H1 (cell line): ENCODE measurements at regions not wholly inside any gene's neighbourhood (a gene's known extent, or its start where the extent isn't known, plus 50 kb on each side); places are given as distances from the start of the nearest gene placed in this dataset.
A peak's percentile ranks its signal among the peaks of the same experiment; 100 is the strongest.

Source experiments
- CTCF ChIA-PET: fragments of 300-600 bp; sonication (Branson Sonifier 250); formaldehyde crosslinking; loops from one replicate; lab custom pipeline; 2021; ENCODE audit not compliant: partially characterized antibody; lab: Charles Lee
- POLR2A ChIA-PET: fragments of 300-600 bp; sonication (Branson Sonifier 250); formaldehyde crosslinking; loops from one replicate; lab custom pipeline; 2021; ENCODE audit warnings: inconsistent platforms; ENCODE audit not compliant: partially characterized antibody; lab: Charles Lee
- DNase-seq, 2 experiments: peaks; one replicate each; pipeline versions ENCODE4 v3.0.0 to v3.0.0-alpha.2; 2010 to 2022; ENCODE audit warnings: low spot score in 2 of 2, low read depth in 1 of 2, mixed read lengths in 1 of 2
- FAIRE-seq: peaks from 2 replicates; lab custom pipeline; 2011; peaks lifted over from hg19 to GRCh38; lab: Jason Lieb, UNC
- H2AFZ ChIP-seq: 2 replicates; pipeline ENCODE4 v1.8.1; 2012; ENCODE audit warnings: low read length, inconsistent platforms
- H2AK5ac ChIP-seq: 2 replicates; pipeline ENCODE4 v1.6.1; 2013; ENCODE audit warnings: low read depth, low read length
- H2BK120ac ChIP-seq: replicated peaks from 2 replicates; pipeline ENCODE3; 2013; ENCODE audit warnings: low read depth, low read length, inconsistent platforms
- H2BK12ac ChIP-seq: 2 replicates; pipeline ENCODE4 v1.6.1; 2013; ENCODE audit warnings: low read depth, low read length
- H2BK15ac ChIP-seq: 2 replicates; pipeline ENCODE4 v1.6.1; 2013; ENCODE audit warnings: low read length
- H2BK20ac ChIP-seq: 2 replicates; pipeline ENCODE4 v1.6.1; 2013; ENCODE audit warnings: low read length
- H2BK5ac ChIP-seq: 2 replicates; pipeline ENCODE4 v1.6.1; 2013; ENCODE audit warnings: low read depth, low read length
- H3K14ac ChIP-seq: 2 replicates; pipeline ENCODE4 v1.6.1; 2013; ENCODE audit warnings: inconsistent platforms; ENCODE audit not compliant: insufficient read length
- H3K18ac ChIP-seq: 2 replicates; pipeline ENCODE4 v1.6.1; 2013; ENCODE audit warnings: low read length; ENCODE audit errors: extremely low read depth
- H3K23ac ChIP-seq: 2 replicates; pipeline ENCODE4 v1.6.1; 2013; ENCODE audit warnings: inconsistent platforms; ENCODE audit not compliant: insufficient read length
- H3K23me2 ChIP-seq: 2 replicates; pipeline ENCODE4 v1.6.1; 2013; ENCODE audit warnings: low read depth, low read length
- H3K27ac ChIP-seq: 2 replicates; pipeline ENCODE4 v1.6.1; 2011; ENCODE audit warnings: low read depth, low read length, inconsistent platforms
- H3K27me3 ChIP-seq, 4 experiments: replicated peaks in 1 of 4; 1 replicate in 1 of 4; 2 replicates in 3 of 4; pipeline versions ENCODE4 v1.6.1 to v1.8.1; 2011 to 2013; ENCODE audit warnings: low read length in 3 of 4, mild to moderate bottlenecking in 3 of 4, inconsistent platforms in 2 of 4, mixed read lengths in 2 of 4, moderate library complexity in 1 of 4; ENCODE audit not compliant: control insufficient read depth in 3 of 4, insufficient read depth in 3 of 4; ENCODE audit errors: extremely low read depth in 1 of 4
- H3K36me3 ChIP-seq, 4 experiments: 2 replicates each; pipeline versions ENCODE4 v1.6.1 to v1.8.1; 2011 to 2013; ENCODE audit warnings: mild to moderate bottlenecking in 4 of 4, low read length in 3 of 4, moderate library complexity in 2 of 4, control low read depth in 1 of 4, inconsistent platforms in 1 of 4; ENCODE audit not compliant: insufficient read depth in 4 of 4, control insufficient read depth in 2 of 4
- H3K4ac ChIP-seq: replicated peaks from 2 replicates; pipeline ENCODE3; 2013; ENCODE audit warnings: low read length, low read depth, mixed read lengths, inconsistent platforms; ENCODE audit not compliant: insufficient read length
- H3K4me1 ChIP-seq, 4 experiments: replicated peaks in 1 of 4; 1 replicate in 1 of 4; 2 replicates in 3 of 4; pipeline versions ENCODE4 v1.6.1 to v1.8.1; 2011 to 2013; ENCODE audit warnings: low read length in 3 of 4, inconsistent platforms in 2 of 4, mixed read lengths in 1 of 4; ENCODE audit not compliant: insufficient read depth in 4 of 4, control insufficient read depth in 3 of 4
- H3K4me2 ChIP-seq, 2 experiments: 2 replicates each; pipeline versions ENCODE4 v1.6.1 to v1.8.1; 2011 to 2013; ENCODE audit warnings: low read depth in 2 of 2, low read length in 2 of 2, control low read depth in 1 of 2, inconsistent platforms in 1 of 2, mild to moderate bottlenecking in 1 of 2; ENCODE audit not compliant: insufficient read depth in 1 of 2
- H3K4me3 ChIP-seq, 4 experiments: fragments of 200-600, 300-600 bp in 1 of 4; sonication (generic), shearing (Covaris generic), sonication (Bioruptor Twin) in 1 of 4; 2 replicates each; pipeline versions ENCODE4 v1.5.1 to v1.8.1; 2011 to 2016; ENCODE audit warnings: low read length in 4 of 4, low read depth in 3 of 4, control low read depth in 2 of 4, inconsistent platforms in 2 of 4, mild to moderate bottlenecking in 2 of 4, mixed read lengths in 1 of 4, moderate library complexity in 1 of 4; ENCODE audit not compliant: insufficient read depth in 2 of 4; ENCODE audit errors: extremely low read depth in 1 of 4
- H3K56ac ChIP-seq: replicated peaks from 2 replicates; pipeline ENCODE3; 2013; ENCODE audit warnings: low read depth, mild to moderate bottlenecking, mixed read lengths, low read length, inconsistent platforms; ENCODE audit not compliant: insufficient read length
- H3K79me1 ChIP-seq: 2 replicates; pipeline ENCODE4 v1.6.1; 2013; ENCODE audit warnings: low read depth, low read length, control low read depth
- H3K79me2 ChIP-seq, 2 experiments: 2 replicates each; pipeline versions ENCODE4 v1.6.1 to v1.8.1; 2012 to 2013; ENCODE audit warnings: low read length in 2 of 2, mild to moderate bottlenecking in 2 of 2, inconsistent platforms in 1 of 2; ENCODE audit not compliant: insufficient read depth in 2 of 2, control insufficient read depth in 1 of 2
- H3K9ac ChIP-seq, 4 experiments: replicated peaks in 1 of 4; 1 replicate in 1 of 4; 2 replicates in 3 of 4; pipeline versions ENCODE4 v1.6.1 to v1.8.1; 2011 to 2013; ENCODE audit warnings: low read depth in 3 of 4, low read length in 3 of 4, control low read depth in 2 of 4, mild to moderate bottlenecking in 2 of 4, moderate library complexity in 2 of 4, inconsistent platforms in 1 of 4; ENCODE audit errors: extremely low read depth in 1 of 4
- H3K9me3 ChIP-seq, 2 experiments: 2 replicates each; pipeline versions ENCODE4 v1.6.1 to v1.8.1; 2012 to 2013; ENCODE audit warnings: mild to moderate bottlenecking in 2 of 2, moderate library complexity in 2 of 2, control low read depth in 1 of 2, inconsistent platforms in 1 of 2, low read depth in 1 of 2, low read length in 1 of 2, mixed read lengths in 1 of 2; ENCODE audit not compliant: insufficient read depth in 2 of 2
- H4K20me1 ChIP-seq, 2 experiments: replicated peaks in 1 of 2; 2 replicates each; pipeline versions ENCODE3 to v1.8.1; 2011 to 2013; ENCODE audit warnings: inconsistent platforms in 2 of 2, low read length in 2 of 2, mild to moderate bottlenecking in 1 of 2; ENCODE audit not compliant: insufficient read depth in 2 of 2, control insufficient read depth in 1 of 2
- H4K5ac ChIP-seq: 2 replicates; pipeline ENCODE4 v1.6.1; 2013; ENCODE audit warnings: low read length, low read depth, mixed read lengths, inconsistent platforms; ENCODE audit not compliant: insufficient read length
- H4K8ac ChIP-seq: 2 replicates; pipeline ENCODE4 v1.8.0; 2013; ENCODE audit warnings: mild to moderate bottlenecking, moderate library complexity, low read length, inconsistent platforms; ENCODE audit not compliant: insufficient read depth; ENCODE audit errors: extremely low read depth
- H4K91ac ChIP-seq: replicated peaks from 2 replicates; pipeline ENCODE3; 2013; ENCODE audit warnings: low read length, mixed read lengths, inconsistent platforms; ENCODE audit not compliant: insufficient read length
- WGBS, 2 experiments: shearing (Covaris generic) in 1 of 2; methylation state at CpG; one replicate each; pipeline versions ENCODE4 v1.1.6 to v1.1.7; 2013 to 2015; ENCODE audit warnings: low lambda C conversion rate in 2 of 2, mixed read lengths in 2 of 2, inconsistent platforms in 1 of 2, low coverage in 1 of 2, missing lambda C conversion rate in 1 of 2; ENCODE audit not compliant: insufficient replicate concordance in 2 of 2, insufficient coverage in 1 of 2, insufficient read length in 1 of 2; ENCODE audit errors: extremely low coverage in 1 of 2, missing lambda C conversion rate in 1 of 2; 5-methylcytosine and 5-hydroxymethylcytosine counted together

GRCh38 chr5:87755360-87755759 lies 342.6 kb upstream of the CCNH start:
- POLR2A ChIA-PET = no interaction called here
- no peak overlapping the region for H3K27ac ChIP-seq
- 12% methylated on average over 5 of the region's 5 CpGs; no CpG with 5 or more reads in 1 of the 2 experiments for WGBS, 2 experiments

More at GRCh38 chr5:87755360-87755759, 342.6 kb upstream of the CCNH start:
- DNase-seq = no peak
- Histone ChIP-seq H4K8ac (no peak overlapping the region), H3K56ac (no peak overlapping the region), H4K20me1 (no peaks in the 10 kb centered on the region), H3K9me3 (no peaks in the 10 kb centered on the region), H3K36me3 (no peaks in the 10 kb centered on the region), H4K5ac (no peak overlapping the region), H3K79me1 (no peaks in the 10 kb centered on the region), H3K4ac (no peak overlapping the region), H3K4me1 (peaks cover 2 to 7% (median 5%) of the 10 kb centered on the region in 4 experiments; a peak in 4 of 7 replicates), H2AFZ (no peak overlapping the region), H2AK5ac (no peak overlapping the region), H2BK120ac (no peak overlapping the region), H3K14ac (no peak overlapping the region), H2BK5ac (no peak overlapping the region), H3K18ac (no peak overlapping the region), H3K27me3 (no peaks in the 10 kb centered on the region), H3K9ac (no peak overlapping the region), H3K79me2 (no peaks in the 10 kb centered on the region), H3K4me3 (no peak overlapping the region), H2BK12ac (no peak overlapping the region), H3K4me2 (peak overlapping the region; percentile 24 to 32; a peak in 3 of 4 replicates), H3K23ac (no peak overlapping the region), H4K91ac (no peak overlapping the region), H3K23me2 (0 out of 2 replicates have a peak, but pooled peaks cover 3% of the 10 kb centered on the region), H2BK15ac (no peak overlapping the region), H2BK20ac (no peak overlapping the region)
- peak; percentile 75 for FAIRE-seq
- CTCF ChIA-PET = interaction anchor here (0.5 kb wide), 1 partner anchor 210 kb away, joined by 3 read pairs; no protein-coding TSS in a partner anchor
